B cell (primary cell): ENCODE measurements at regions not wholly inside any gene's neighbourhood (a gene's known extent, or its start where the extent isn't known, plus 50 kb on each side); places are given as distances from the start of the nearest gene placed in this dataset.

Experiments
- ATAC-seq: fragments of 200-7000 bp; cut with Tn5 transposase; one replicate; pipeline ENCODE4 v1.10.0; 2021; ENCODE audit warnings: low read depth, mild to moderate bottlenecking, moderate number of reproducible peaks, moderate library complexity
- CTCF ChIA-PET: fragments of 350-600 bp; sonication (Branson Sonifier 250); formaldehyde crosslinking; loops from one replicate; lab custom pipeline; 2021; ENCODE audit warnings: antibody characterized with exemption, inconsistent platforms; lab: Charles Lee
- POLR2A ChIA-PET: fragments of 350-600 bp; sonication (Branson Sonifier 250); formaldehyde crosslinking; loops from one replicate; lab custom pipeline; 2021; ENCODE audit warnings: antibody characterized with exemption; lab: Charles Lee
- DNase-seq: peaks from one replicate; pipeline ENCODE4 v3.0.0; 2013
- H2AFZ ChIP-seq: 2 replicates; pipeline ENCODE4 v1.6.1; 2012; ENCODE audit warnings: mild to moderate bottlenecking, low read depth, low read length; ENCODE audit not compliant: insufficient read depth, poor library complexity, severe bottlenecking
- H3K27ac ChIP-seq, 2 donors: 1 replicate in 1 of 2; 2 replicates in 1 of 2; pipeline ENCODE4 v1.5.1; 2012 to 2013; ENCODE audit warnings: low read length in 2 of 2, mild to moderate bottlenecking in 2 of 2, moderate library complexity in 1 of 2
- H3K27me3 ChIP-seq, 4 experiments: fragments of 200-600 bp in 1 of 4; sonication (generic) in 1 of 4; replicated peaks in 1 of 4; 1 replicate in 2 of 4; 2 replicates in 2 of 4; pipeline versions ENCODE4 v1.6.1 to v1.7.0; 2013 to 2016; ENCODE audit warnings: low read length in 3 of 4, mild to moderate bottlenecking in 2 of 4, mixed read lengths in 1 of 4, moderate library complexity in 1 of 4; ENCODE audit not compliant: insufficient read depth in 4 of 4, control insufficient read depth in 3 of 4; ENCODE audit errors: control extremely low read depth in 1 of 4
- H3K36me3 ChIP-seq, 2 experiments: replicated peaks in 1 of 2; 1 replicate in 1 of 2; 2 replicates in 1 of 2; pipeline versions ENCODE4 v1.6.1 to v1.7.1; 2013; ENCODE audit warnings: low read length in 1 of 2; ENCODE audit not compliant: insufficient read depth in 2 of 2, control insufficient read depth in 1 of 2; ENCODE audit errors: control extremely low read depth in 1 of 2, extremely low read depth in 1 of 2
- H3K4me1 ChIP-seq, 2 donors: fragments of 200-600 bp in 1 of 2; sonication (generic) in 1 of 2; 1 replicate in 1 of 2; 2 replicates in 1 of 2; pipeline versions ENCODE4 v1.5.1 to v1.6.1; 2013 to 2017; ENCODE audit warnings: low read length in 2 of 2; ENCODE audit not compliant: control insufficient read depth in 2 of 2, insufficient read depth in 2 of 2
- H3K4me2 ChIP-seq: replicated peaks from 2 replicates; pipeline ENCODE3; 2012; ENCODE audit warnings: mild to moderate bottlenecking, low read depth, low read length; ENCODE audit not compliant: poor library complexity, severe bottlenecking
- H3K4me3 ChIP-seq, 5 experiments: fragments of 200-600 bp in 1 of 5; sonication (generic) in 1 of 5; 1 replicate in 3 of 5; 2 replicates in 2 of 5; pipeline versions ENCODE4 v1.5.1 to v1.7.0; 2011 to 2016; ENCODE audit warnings: low read length in 4 of 5, mild to moderate bottlenecking in 4 of 5, low read depth in 2 of 5, control low read depth in 1 of 5, moderate library complexity in 1 of 5; ENCODE audit not compliant: insufficient read depth in 1 of 5; ENCODE audit errors: control extremely low read depth in 1 of 5, extremely low read depth in 1 of 5
- H3K79me2 ChIP-seq: fragments of 200-600 bp; sonication (generic); one replicate; pipeline ENCODE4 v1.6.0; 2016; ENCODE audit warnings: low read length; ENCODE audit not compliant: control insufficient read depth, insufficient read depth
- H3K9ac ChIP-seq: fragments of 200-600 bp; sonication (generic); 2 replicates; pipeline ENCODE4 v1.6.1; 2017; ENCODE audit warnings: mild to moderate bottlenecking, low read length, moderate library complexity
- H3K9me3 ChIP-seq, 3 donors: one replicate each; pipeline versions ENCODE4 v1.6.1 to v1.7.1; 2013; ENCODE audit warnings: low read length in 2 of 3; ENCODE audit not compliant: control insufficient read depth in 2 of 3, insufficient read depth in 1 of 3; ENCODE audit errors: control extremely low read depth in 1 of 3
- H4K20me1 ChIP-seq: 2 replicates; pipeline ENCODE4 v1.6.0; 2012; ENCODE audit warnings: mild to moderate bottlenecking, low read length; ENCODE audit not compliant: insufficient read depth, control insufficient read depth, poor library complexity, severe bottlenecking
- H3K27ac Mint-ChIP-seq: one replicate; pipeline ENCODE4 v1.8.0; 2021; ENCODE audit warnings: mixed read lengths
- H3K27me3 Mint-ChIP-seq: one replicate; pipeline ENCODE4 v1.8.0; 2021; ENCODE audit warnings: mixed read lengths
- H3K4me1 Mint-ChIP-seq: one replicate; pipeline ENCODE4 v1.8.0; 2021; ENCODE audit warnings: mixed read lengths
- H3K4me3 Mint-ChIP-seq: one replicate; pipeline ENCODE4 v1.8.0; 2021; ENCODE audit warnings: mixed read lengths
- H3K9me3 Mint-ChIP-seq: one replicate; pipeline ENCODE4 v1.8.0; 2022; ENCODE audit warnings: mixed read lengths; ENCODE audit not compliant: insufficient read depth
- CTCF ChIP-seq: fragments of 200-600 bp; IDR thresholded peaks from one replicate; pipeline ENCODE4 v1.8.0; 2022; ENCODE audit warnings: antibody characterized with exemption, mild to moderate bottlenecking
- EZH2 ChIP-seq: IDR thresholded peaks from 2 replicates; pipeline ENCODE4 v1.6.1; 2012; ENCODE audit warnings: borderline replicate concordance, low read depth, mild to moderate bottlenecking, moderate library complexity, low read length; ENCODE audit not compliant: insufficient read depth, poor library complexity, severe bottlenecking
- WGBS: methylation state at CpG from one replicate; pipeline ENCODE4 v1.1.5; 2013; ENCODE audit warnings: missing lambda C conversion rate; ENCODE audit not compliant: insufficient coverage; 5-methylcytosine and 5-hydroxymethylcytosine counted together
- intact Hi-C: fragments of 100-400 bp; cut with micrococcal nuclease; formaldehyde crosslinking; loops from one replicate; pipeline ENCODE4 v1.10.0; 2022

GRCh38 chr2:40879305-40879704 is 427.4 kb upstream of the SLC8A1 start:
- Histone ChIP-seq H4K20me1 (no peaks in the 10 kb centered on the region), H3K4me1 (no peaks in the 10 kb centered on the region), H3K79me2 (no peaks in the 10 kb centered on the region), H2AFZ (no peak overlapping the region), H3K4me2 (no peak overlapping the region), H3K36me3 (no peaks in the 10 kb centered on the region), H3K27ac (no peak overlapping the region), H3K27me3 (no peaks in the 10 kb centered on the region), H3K9me3 (no peaks in the 10 kb centered on the region), H3K9ac (no peak overlapping the region), H3K4me3 (no peak overlapping the region)
- no peak for ATAC-seq
- no CpG with 5 or more reads among the region's 1 CpG for WGBS
- CTCF ChIA-PET: no interaction called here
- DNase-seq: no peak
- TF ChIP-seq CTCF: no peak
- no peak for TF ChIP-seq EZH2
- H3K4me3 Mint-ChIP-seq: no peak overlapping the region
- H3K27ac Mint-ChIP-seq: no peak overlapping the region
- intact Hi-C loops: no loop called here
- POLR2A ChIA-PET: no interaction called here
- H3K4me1 Mint-ChIP-seq: no peaks in the 10 kb centered on the region
- no peaks in the 10 kb centered on the region for H3K27me3 Mint-ChIP-seq
- peaks cover 2% of the 10 kb centered on the region for H3K9me3 Mint-ChIP-seq

- TF ChIP-seq EZH2 (no peak), CTCF (no peak)
- Histone ChIP-seq H3K79me2 (no peaks in the 10 kb centered on the region), H3K27me3 (no peaks in the 10 kb centered on the region), H4K20me1 (no peaks in the 10 kb centered on the region), H2AFZ (no peak overlapping the region), H3K4me2 (no peak overlapping the region), H3K4me1 (no peaks in the 10 kb centered on the region), H3K36me3 (no peaks in the 10 kb centered on the region), H3K27ac (no peak overlapping the region), H3K4me3 (no peak overlapping the region), H3K9ac (no peak overlapping the region), H3K9me3 (peaks cover 0 to 10% (median 0%) of the 10 kb centered on the region in 3 donors)
- intact Hi-C loops: no loop called here
- H3K4me3 Mint-ChIP-seq: no peak overlapping the region
- ChIA-PET CTCF (no interaction called here), POLR2A (no interaction called here)
- no CpG with 5 or more reads among the region's 1 CpG for WGBS
- ATAC-seq (no peak), DNase-seq (no peak)
- no peaks in the 10 kb centered on the region for H3K4me1 Mint-ChIP-seq
- no peaks in the 10 kb centered on the region for H3K27me3 Mint-ChIP-seq
- no peak overlapping the region for H3K27ac Mint-ChIP-seq
- peaks cover 2% of the 10 kb centered on the region for H3K9me3 Mint-ChIP-seq
Measured at GRCh38 chr2:40886100-40886499, 434.2 kb upstream of the SLC8A1 start.
